ENCODE measurements at regions not wholly inside any gene's neighbourhood (a gene's known extent, or its start where the extent isn't known, plus 50 kb on each side); places are given as distances from the start of the nearest gene placed in this dataset.

DNA sequence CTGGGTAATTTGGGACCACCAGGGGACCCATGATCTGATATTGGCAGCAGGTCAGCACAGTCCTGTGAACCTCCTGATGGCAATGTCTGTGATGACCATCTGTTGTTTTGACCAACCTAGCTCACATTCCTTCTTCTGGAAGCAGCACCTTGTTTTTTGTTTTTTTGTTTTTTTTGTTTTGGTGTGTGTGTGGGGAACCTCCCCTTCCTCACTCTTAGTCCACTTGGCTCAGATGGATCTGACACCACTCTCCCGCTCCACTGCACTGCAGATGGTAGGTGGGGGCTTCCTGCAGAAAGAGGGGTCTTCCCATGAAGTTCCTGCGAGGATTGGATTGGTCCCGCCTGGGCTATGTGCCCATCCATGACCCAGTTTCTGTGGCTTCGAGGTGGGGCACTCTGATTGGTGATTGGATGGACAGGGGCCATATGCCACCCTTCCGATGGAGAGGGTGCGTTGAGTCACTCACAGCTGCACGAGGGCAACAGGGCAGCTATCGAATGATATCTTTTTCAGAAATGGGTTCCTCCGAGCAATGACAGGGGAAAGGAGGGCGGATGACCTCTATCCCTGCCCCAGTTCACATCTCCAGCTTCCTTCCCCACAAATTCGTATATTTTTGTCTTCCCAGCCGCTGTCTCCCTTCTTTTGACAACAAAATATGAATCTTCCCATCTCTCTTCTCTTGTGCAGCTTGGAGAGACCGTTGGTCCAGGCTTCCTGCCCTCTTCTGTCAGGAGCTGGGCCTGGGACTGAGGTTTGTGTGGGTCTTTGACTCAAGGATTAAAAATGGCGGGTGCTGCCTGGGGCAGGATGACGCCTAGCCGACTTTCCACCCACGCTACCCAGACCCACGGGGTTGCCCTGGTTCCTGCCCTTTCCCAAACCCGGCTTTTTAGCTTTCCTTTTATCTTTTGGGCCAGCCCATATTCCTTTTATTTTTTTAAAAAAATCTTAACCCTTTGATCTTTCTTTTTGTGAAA, 132.1 kb upstream of the KCNG1 start:
- Mint-ChIP-seq H3K27me3 (ENCODE audit: low read depth) (peaks cover 56% of the 10 kb centered on the region), H3K4me1 (ENCODE audit: low read depth) (no peaks in the 10 kb centered on the region), H3K9me3 (ENCODE audit: low read depth) (no peaks in the 10 kb centered on the region), H3K36me3 (ENCODE audit: low read depth) (peaks cover 2% of the 10 kb centered on the region), H3K27ac (ENCODE audit: unreplicated experiment) (no peak overlapping the region), H3K4me3 (ENCODE audit: unreplicated experiment) (no peak overlapping the region)
- TF ChIP-seq, protein P1, sequence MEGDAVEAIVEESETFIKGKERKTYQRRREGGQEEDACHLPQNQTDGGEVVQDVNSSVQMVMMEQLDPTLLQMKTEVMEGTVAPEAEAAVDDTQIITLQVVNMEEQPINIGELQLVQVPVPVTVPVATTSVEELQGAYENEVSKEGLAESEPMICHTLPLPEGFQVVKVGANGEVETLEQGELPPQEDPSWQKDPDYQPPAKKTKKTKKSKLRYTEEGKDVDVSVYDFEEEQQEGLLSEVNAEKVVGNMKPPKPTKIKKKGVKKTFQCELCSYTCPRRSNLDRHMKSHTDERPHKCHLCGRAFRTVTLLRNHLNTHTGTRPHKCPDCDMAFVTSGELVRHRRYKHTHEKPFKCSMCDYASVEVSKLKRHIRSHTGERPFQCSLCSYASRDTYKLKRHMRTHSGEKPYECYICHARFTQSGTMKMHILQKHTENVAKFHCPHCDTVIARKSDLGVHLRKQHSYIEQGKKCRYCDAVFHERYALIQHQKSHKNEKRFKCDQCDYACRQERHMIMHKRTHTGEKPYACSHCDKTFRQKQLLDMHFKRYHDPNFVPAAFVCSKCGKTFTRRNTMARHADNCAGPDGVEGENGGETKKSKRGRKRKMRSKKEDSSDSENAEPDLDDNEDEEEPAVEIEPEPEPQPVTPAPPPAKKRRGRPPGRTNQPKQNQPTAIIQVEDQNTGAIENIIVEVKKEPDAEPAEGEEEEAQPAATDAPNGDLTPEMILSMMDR (IDR thresholded peaks at IDR 0.05), result no peak
- DNase-seq (ENCODE audit: low spot score), result no peak

DNA sequence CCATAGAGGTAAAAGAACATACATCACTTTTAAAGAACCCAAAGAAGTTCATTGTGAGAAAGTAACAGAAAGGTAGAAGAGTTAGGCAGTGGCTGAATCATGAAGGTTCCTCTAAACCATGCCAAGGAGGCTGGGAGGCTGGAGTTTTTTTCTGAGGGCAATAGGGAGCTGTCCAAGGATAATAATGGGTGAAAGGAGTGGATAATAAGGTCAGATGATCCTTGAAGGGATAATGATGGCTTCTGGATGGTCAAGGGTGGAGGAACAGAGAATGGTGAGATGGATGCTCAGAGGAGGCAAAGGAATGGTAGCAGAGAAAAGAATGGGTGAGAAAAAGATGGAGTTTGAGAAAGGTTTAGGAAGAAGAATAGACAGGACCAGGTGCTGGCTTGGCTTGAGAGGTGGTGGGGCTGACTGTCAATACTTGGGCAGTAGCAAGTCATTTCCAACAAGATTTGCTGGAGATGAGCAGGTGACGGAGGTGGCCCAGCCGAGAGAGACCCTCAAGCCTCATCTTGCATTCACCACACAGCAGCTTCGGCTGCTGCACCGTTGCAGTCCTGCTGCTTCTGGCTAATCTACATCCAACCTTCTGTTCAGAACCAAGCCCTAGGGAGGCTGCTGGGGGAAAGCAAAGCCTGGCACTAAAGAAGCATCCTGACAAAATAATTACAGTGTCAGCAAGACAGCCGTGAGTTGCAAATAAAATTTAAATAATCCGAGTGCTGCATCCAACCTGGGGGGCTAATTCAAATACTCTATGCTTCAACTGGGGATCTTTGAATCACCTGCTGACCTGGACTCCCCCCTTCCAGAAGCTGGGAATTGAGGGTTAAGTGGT, 131.2 kb upstream of the KCNG1 start:
- peaks cover 52% of the 10 kb centered on the region for H3K27me3 Mint-ChIP-seq (ENCODE audit: low read depth)
- DNase-seq (ENCODE audit: low spot score), result no peak
- TF ChIP-seq, protein P1 (IDR thresholded peaks at IDR 0.05), result no peak
- no peaks in the 10 kb centered on the region for H3K9me3 Mint-ChIP-seq (ENCODE audit: low read depth)
- H3K4me1 Mint-ChIP-seq (ENCODE audit: low read depth), result no peaks in the 10 kb centered on the region
- H3K4me3 Mint-ChIP-seq (ENCODE audit: unreplicated experiment), result no peak overlapping the region
- peaks cover 2% of the 10 kb centered on the region for H3K36me3 Mint-ChIP-seq (ENCODE audit: low read depth)
- no peak overlapping the region for H3K27ac Mint-ChIP-seq (ENCODE audit: unreplicated experiment)

DNA sequence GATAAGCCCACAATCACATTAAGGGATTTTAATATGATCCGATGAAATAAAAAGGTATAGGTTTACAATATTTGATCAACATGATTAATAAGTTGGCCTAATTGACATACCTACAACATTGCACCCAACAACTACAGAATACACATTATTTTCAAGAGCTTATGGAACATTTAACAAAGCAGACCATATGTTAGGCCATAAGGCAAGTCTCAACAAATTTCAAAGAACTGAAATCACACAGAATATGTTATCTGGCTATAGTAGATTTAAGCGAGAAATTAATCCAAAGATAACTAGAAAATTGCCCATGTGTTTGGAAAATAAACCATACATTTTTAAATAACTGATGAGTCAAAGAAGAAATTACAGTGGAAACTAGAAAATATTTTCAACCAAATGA, 126.0 kb upstream of the KCNG1 start:
- H3K4me1 Mint-ChIP-seq (ENCODE audit: low read depth), result no peaks in the 10 kb centered on the region

DNA sequence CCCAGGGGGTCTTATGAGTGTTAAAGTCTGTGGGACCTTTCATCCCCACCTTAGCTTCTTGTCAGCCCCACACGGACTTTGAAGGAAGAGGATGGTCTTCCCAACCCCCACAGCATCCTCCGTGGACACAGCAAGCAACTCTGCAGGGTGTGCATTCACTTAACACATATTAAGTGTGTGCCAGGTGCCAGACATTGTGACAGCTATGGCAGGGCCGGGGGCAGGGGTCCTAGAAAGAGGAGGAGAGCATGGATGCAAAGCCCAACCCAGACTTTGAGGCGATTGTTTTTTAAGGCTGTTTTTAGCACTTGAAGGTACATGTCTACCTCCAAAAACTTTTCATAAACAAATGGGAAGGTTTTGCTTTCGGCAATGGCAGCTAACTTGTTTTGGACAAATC, 121.6 kb upstream of the KCNG1 start:
- H3K4me1 Mint-ChIP-seq (ENCODE audit: low read depth), result peaks cover 3% of the 10 kb centered on the region
- H3K27ac Mint-ChIP-seq (ENCODE audit: unreplicated experiment), result no peak overlapping the region
- DNase-seq (ENCODE audit: low spot score), result no peak
- TF ChIP-seq, protein P1 (IDR thresholded peaks at IDR 0.05), result no peak
- peaks cover 1% of the 10 kb centered on the region for H3K27me3 Mint-ChIP-seq (ENCODE audit: low read depth)
- peaks cover 5% of the 10 kb centered on the region for H3K36me3 Mint-ChIP-seq (ENCODE audit: low read depth)
- no peak overlapping the region for H3K4me3 Mint-ChIP-seq (ENCODE audit: unreplicated experiment)
- H3K9me3 Mint-ChIP-seq (ENCODE audit: low read depth), result peaks cover 15% of the 10 kb centered on the region

More for the DNA sequence above, 126.0 kb upstream of the KCNG1 start:
- H3K4me3 Mint-ChIP-seq (ENCODE audit: unreplicated experiment), result no peak overlapping the region
- DNase-seq (ENCODE audit: low spot score), result no peak
- no peak overlapping the region for H3K27ac Mint-ChIP-seq (ENCODE audit: unreplicated experiment)
- TF ChIP-seq, protein P1 (IDR thresholded peaks at IDR 0.05), result no peak
- peaks cover 6% of the 10 kb centered on the region for H3K36me3 Mint-ChIP-seq (ENCODE audit: low read depth)
- H3K9me3 Mint-ChIP-seq (ENCODE audit: low read depth), result peaks cover 15% of the 10 kb centered on the region
- peaks cover 23% of the 10 kb centered on the region for H3K27me3 Mint-ChIP-seq (ENCODE audit: low read depth)

DNA sequence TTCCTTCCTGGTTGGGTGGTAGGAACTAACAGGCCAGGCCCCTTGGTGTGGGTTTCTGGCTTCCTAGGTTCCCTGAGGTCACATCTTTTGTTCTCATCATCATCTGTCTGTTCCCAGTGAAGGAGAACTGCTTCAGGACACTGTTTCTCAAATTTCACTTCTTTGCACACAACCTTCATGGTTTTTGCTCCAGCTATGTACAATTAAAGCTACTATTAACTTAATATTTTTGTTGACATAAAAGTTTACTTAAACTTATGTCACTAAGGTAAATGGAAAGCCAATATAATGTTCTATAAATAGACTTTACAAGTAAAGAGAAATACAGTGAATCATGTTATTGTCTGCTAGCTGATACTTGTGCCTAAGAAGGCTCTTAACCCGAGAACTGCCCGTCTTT, 120.7 kb upstream of the KCNG1 start:
- H3K4me1 Mint-ChIP-seq (ENCODE audit: low read depth), result peaks cover 3% of the 10 kb centered on the region
- no peak for DNase-seq (ENCODE audit: low spot score)
- no peak overlapping the region for H3K27ac Mint-ChIP-seq (ENCODE audit: unreplicated experiment)
- TF ChIP-seq, protein P1 (IDR thresholded peaks at IDR 0.05), result no peak
- H3K27me3 Mint-ChIP-seq (ENCODE audit: low read depth), result peaks cover 1% of the 10 kb centered on the region
- peaks cover 15% of the 10 kb centered on the region for H3K9me3 Mint-ChIP-seq (ENCODE audit: low read depth)
- H3K36me3 Mint-ChIP-seq (ENCODE audit: low read depth), result peaks cover 5% of the 10 kb centered on the region
- no peak overlapping the region for H3K4me3 Mint-ChIP-seq (ENCODE audit: unreplicated experiment)

All from chondrocyte (in vitro differentiated cells).